H1 (cell line): ENCODE measurements at regions not wholly inside any gene's neighbourhood (a gene's known extent, or its start where the extent isn't known, plus 50 kb on each side); places are given as distances from the start of the nearest gene placed in this dataset.

Experiments used
- BCL11A ChIP-seq, 2 experiments: IDR thresholded peaks; one replicate each; pipeline ENCODE4 v1.6.1; 2011; ENCODE audit warnings: low read depth in 2 of 2, low read length in 2 of 2, mild to moderate bottlenecking in 2 of 2
- EGR1 ChIP-seq: IDR thresholded peaks from 2 replicates; pipeline ENCODE4 v1.6.1; 2011; ENCODE audit warnings: low read depth, low read length, borderline replicate concordance

GRCh38 chr16:64206862-64207261 is 915.0 kb downstream of the CDH11 start (continued):
- TF ChIP-seq EGR1 (no peak), BCL11A (IDR thresholded peaks at IDR 0.05; ENCODE audit: low read depth in 2 of 2, low read length in 2 of 2) (no peak)
